ENCODE measurements at regions not wholly inside any gene's neighbourhood (a gene's known extent, or its start where the extent isn't known, plus 50 kb on each side); places are given as distances from the start of the nearest gene placed in this dataset.

- H2AFZ ChIP-seq (ENCODE audit: low read length, unreplicated experiment), result no peak overlapping the region
- no peaks in the 10 kb centered on the region for H3K4me1 ChIP-seq (ENCODE audit: control insufficient read depth, insufficient read depth, low read length, unreplicated experiment)
- no peaks in the 10 kb centered on the region for H3K79me2 ChIP-seq (ENCODE audit: control insufficient read depth, insufficient read depth, low read length, unreplicated experiment)
- no peaks in the 10 kb centered on the region for H3K36me3 ChIP-seq (ENCODE audit: insufficient read depth, low read length)
- peaks cover 89% of the 10 kb centered on the region for H3K27me3 ChIP-seq (ENCODE audit: insufficient read depth, low read length)
- H3K27ac ChIP-seq (ENCODE audit: low read depth, low read length), result no peak overlapping the region
- no peak overlapping the region for H3K4me3 ChIP-seq (ENCODE audit: low read depth, low read length)
These were observed 91.7 kb upstream of the MYL2 start for GRCh38 chr12:111011999-111012600.

- H3K4me3 ChIP-seq (ENCODE audit: low read depth, low read length), result no peak overlapping the region
- H3K4me1 ChIP-seq (ENCODE audit: control insufficient read depth, insufficient read depth, low read length, unreplicated experiment), result no peaks in the 10 kb centered on the region
- H2AFZ ChIP-seq (ENCODE audit: low read length, unreplicated experiment), result no peak overlapping the region
- H3K27me3 ChIP-seq (ENCODE audit: insufficient read depth, low read length), result peaks cover 87% of the 10 kb centered on the region
- no peak overlapping the region for H3K27ac ChIP-seq (ENCODE audit: low read depth, low read length)
- no peaks in the 10 kb centered on the region for H3K79me2 ChIP-seq (ENCODE audit: control insufficient read depth, insufficient read depth, low read length, unreplicated experiment)
- no peaks in the 10 kb centered on the region for H3K36me3 ChIP-seq (ENCODE audit: insufficient read depth, low read length)
These were observed 90.7 kb upstream of the MYL2 start for GRCh38 chr12:111010916-111011657.

- Histone ChIP-seq H3K4me3 (ENCODE audit: low read depth, low read length) (no peak overlapping the region), H3K79me2 (ENCODE audit: control insufficient read depth, insufficient read depth, low read length, unreplicated experiment) (no peaks in the 10 kb centered on the region), H3K27me3 (ENCODE audit: insufficient read depth, low read length) (peaks cover 87% of the 10 kb centered on the region), H3K36me3 (ENCODE audit: insufficient read depth, low read length) (no peaks in the 10 kb centered on the region), H3K4me1 (ENCODE audit: control insufficient read depth, insufficient read depth, low read length, unreplicated experiment) (no peaks in the 10 kb centered on the region), H3K27ac (ENCODE audit: low read depth, low read length) (no peak overlapping the region), H2AFZ (ENCODE audit: low read length, unreplicated experiment) (no peak overlapping the region)
These were observed 89.7 kb upstream of the MYL2 start for GRCh38 chr12:111010061-111010460.

- no peak overlapping the region for H3K4me3 ChIP-seq (ENCODE audit: low read depth, low read length)
- no peak overlapping the region for H3K27ac ChIP-seq (ENCODE audit: low read depth, low read length)
These were observed 86.2 kb upstream of the MYL2 start for GRCh38 chr12:111006621-111007020.

GRCh38 chr12:110998971-110999370 is 78.6 kb upstream of the MYL2 start:
- peaks cover 63% of the 10 kb centered on the region for H3K27me3 ChIP-seq (ENCODE audit: insufficient read depth, low read length)
- H3K4me1 ChIP-seq (ENCODE audit: control insufficient read depth, insufficient read depth, low read length, unreplicated experiment), result no peaks in the 10 kb centered on the region
- H3K79me2 ChIP-seq (ENCODE audit: control insufficient read depth, insufficient read depth, low read length, unreplicated experiment), result no peaks in the 10 kb centered on the region
- no peak overlapping the region for H3K27ac ChIP-seq (ENCODE audit: low read depth, low read length)
- H3K4me3 ChIP-seq (ENCODE audit: low read depth, low read length), result no peak overlapping the region
- no peaks in the 10 kb centered on the region for H3K36me3 ChIP-seq (ENCODE audit: insufficient read depth, low read length)
- no peak overlapping the region for H2AFZ ChIP-seq (ENCODE audit: low read length, unreplicated experiment)

More at GRCh38 chr12:111006621-111007020, 86.2 kb upstream of the MYL2 start:
- Histone ChIP-seq H2AFZ (ENCODE audit: low read length, unreplicated experiment) (no peak overlapping the region), H3K4me1 (ENCODE audit: control insufficient read depth, insufficient read depth, low read length, unreplicated experiment) (no peaks in the 10 kb centered on the region), H3K36me3 (ENCODE audit: insufficient read depth, low read length) (no peaks in the 10 kb centered on the region), H3K79me2 (ENCODE audit: control insufficient read depth, insufficient read depth, low read length, unreplicated experiment) (no peaks in the 10 kb centered on the region), H3K27me3 (ENCODE audit: insufficient read depth, low read length) (peaks cover 83% of the 10 kb centered on the region)

GRCh38 chr12:110998165-110998564 is 77.8 kb upstream of the MYL2 start:
- Histone ChIP-seq H3K4me3 (ENCODE audit: low read depth, low read length) (no peak overlapping the region), H3K36me3 (ENCODE audit: insufficient read depth, low read length) (no peaks in the 10 kb centered on the region), H3K27me3 (ENCODE audit: insufficient read depth, low read length) (peaks cover 64% of the 10 kb centered on the region), H3K4me1 (ENCODE audit: control insufficient read depth, insufficient read depth, low read length, unreplicated experiment) (no peaks in the 10 kb centered on the region), H3K27ac (ENCODE audit: low read depth, low read length) (no peak overlapping the region), H2AFZ (ENCODE audit: low read length, unreplicated experiment) (no peak overlapping the region), H3K79me2 (ENCODE audit: control insufficient read depth, insufficient read depth, low read length, unreplicated experiment) (no peaks in the 10 kb centered on the region)

- Histone ChIP-seq H3K4me1 (ENCODE audit: control insufficient read depth, insufficient read depth, low read length, unreplicated experiment) (no peaks in the 10 kb centered on the region), H3K36me3 (ENCODE audit: insufficient read depth, low read length) (no peaks in the 10 kb centered on the region), H2AFZ (ENCODE audit: low read length, unreplicated experiment) (no peak overlapping the region), H3K27ac (ENCODE audit: low read depth, low read length) (no peak overlapping the region), H3K27me3 (ENCODE audit: insufficient read depth, low read length) (peaks cover 63% of the 10 kb centered on the region), H3K4me3 (ENCODE audit: low read depth, low read length) (no peak overlapping the region), H3K79me2 (ENCODE audit: control insufficient read depth, insufficient read depth, low read length, unreplicated experiment) (no peaks in the 10 kb centered on the region)
These were observed 76.0 kb upstream of the MYL2 start for GRCh38 chr12:110996415-110996814.

- Histone ChIP-seq H3K79me2 (ENCODE audit: control insufficient read depth, insufficient read depth, low read length, unreplicated experiment) (no peaks in the 10 kb centered on the region), H3K4me1 (ENCODE audit: control insufficient read depth, insufficient read depth, low read length, unreplicated experiment) (no peaks in the 10 kb centered on the region), H3K27ac (ENCODE audit: low read depth, low read length) (no peak overlapping the region), H2AFZ (ENCODE audit: low read length, unreplicated experiment) (no peak overlapping the region), H3K4me3 (ENCODE audit: low read depth, low read length) (no peak overlapping the region), H3K36me3 (ENCODE audit: insufficient read depth, low read length) (no peaks in the 10 kb centered on the region), H3K27me3 (ENCODE audit: insufficient read depth, low read length) (peaks cover 62% of the 10 kb centered on the region)
These were observed 75.2 kb upstream of the MYL2 start for GRCh38 chr12:110995615-110996014.

GRCh38 chr12:110995016-110995415 is 74.6 kb upstream of the MYL2 start:
- Histone ChIP-seq H2AFZ (ENCODE audit: low read length, unreplicated experiment) (no peak overlapping the region), H3K36me3 (ENCODE audit: insufficient read depth, low read length) (no peaks in the 10 kb centered on the region), H3K79me2 (ENCODE audit: control insufficient read depth, insufficient read depth, low read length, unreplicated experiment) (no peaks in the 10 kb centered on the region), H3K4me3 (ENCODE audit: low read depth, low read length) (no peak overlapping the region), H3K27me3 (ENCODE audit: insufficient read depth, low read length) (peaks cover 67% of the 10 kb centered on the region), H3K4me1 (ENCODE audit: control insufficient read depth, insufficient read depth, low read length, unreplicated experiment) (no peaks in the 10 kb centered on the region), H3K27ac (ENCODE audit: low read depth, low read length) (no peak overlapping the region)

GRCh38 chr12:110993434-110993833 is 73.1 kb upstream of the MYL2 start:
- H2AFZ ChIP-seq (ENCODE audit: low read length, unreplicated experiment), result no peak overlapping the region
- H3K4me3 ChIP-seq (ENCODE audit: low read depth, low read length), result no peak overlapping the region
- no peaks in the 10 kb centered on the region for H3K36me3 ChIP-seq (ENCODE audit: insufficient read depth, low read length)
- no peaks in the 10 kb centered on the region for H3K79me2 ChIP-seq (ENCODE audit: control insufficient read depth, insufficient read depth, low read length, unreplicated experiment)
- no peaks in the 10 kb centered on the region for H3K4me1 ChIP-seq (ENCODE audit: control insufficient read depth, insufficient read depth, low read length, unreplicated experiment)
- peaks cover 76% of the 10 kb centered on the region for H3K27me3 ChIP-seq (ENCODE audit: insufficient read depth, low read length)
- no peak overlapping the region for H3K27ac ChIP-seq (ENCODE audit: low read depth, low read length)

GRCh38 chr12:110992909-110993308 is 72.5 kb upstream of the MYL2 start:
- H2AFZ ChIP-seq (ENCODE audit: low read length, unreplicated experiment), result no peak overlapping the region
- H3K36me3 ChIP-seq (ENCODE audit: insufficient read depth, low read length), result no peaks in the 10 kb centered on the region
- H3K79me2 ChIP-seq (ENCODE audit: control insufficient read depth, insufficient read depth, low read length, unreplicated experiment), result no peaks in the 10 kb centered on the region
- no peak overlapping the region for H3K4me3 ChIP-seq (ENCODE audit: low read depth, low read length)
- no peaks in the 10 kb centered on the region for H3K4me1 ChIP-seq (ENCODE audit: control insufficient read depth, insufficient read depth, low read length, unreplicated experiment)
- H3K27ac ChIP-seq (ENCODE audit: low read depth, low read length), result no peak overlapping the region
- H3K27me3 ChIP-seq (ENCODE audit: insufficient read depth, low read length), result peaks cover 77% of the 10 kb centered on the region

Measured in ACC112 (cell line).